ENCODE measurements at regions not wholly inside any gene's neighbourhood (a gene's known extent, or its start where the extent isn't known, plus 50 kb on each side); places are given as distances from the start of the nearest gene placed in this dataset.

DNA sequence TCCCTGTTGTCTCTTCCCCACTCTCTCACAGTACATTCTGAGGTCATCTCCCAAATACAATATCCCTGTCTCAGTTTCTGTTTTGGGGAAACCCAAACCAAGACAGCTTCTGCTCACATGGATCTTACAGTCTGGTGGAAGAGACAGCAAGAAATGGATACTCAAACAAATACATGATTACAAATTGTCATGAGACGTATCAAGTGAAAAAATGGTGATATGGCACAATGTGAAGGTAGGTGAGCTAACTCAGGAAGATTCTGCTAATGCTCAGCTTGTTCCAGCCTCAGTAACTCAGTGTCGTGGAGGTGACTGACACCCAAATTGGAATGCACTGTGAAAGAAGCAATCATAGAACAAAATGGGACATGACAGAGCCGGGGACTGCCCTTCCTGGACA lies 68.3 kb downstream of the CHST1 start:
- DNase-seq, result no peak

GRCh38 chr11:45596571-45596970 lies 68.9 kb downstream of the CHST1 start:
- DNase-seq, result no peak

DNA sequence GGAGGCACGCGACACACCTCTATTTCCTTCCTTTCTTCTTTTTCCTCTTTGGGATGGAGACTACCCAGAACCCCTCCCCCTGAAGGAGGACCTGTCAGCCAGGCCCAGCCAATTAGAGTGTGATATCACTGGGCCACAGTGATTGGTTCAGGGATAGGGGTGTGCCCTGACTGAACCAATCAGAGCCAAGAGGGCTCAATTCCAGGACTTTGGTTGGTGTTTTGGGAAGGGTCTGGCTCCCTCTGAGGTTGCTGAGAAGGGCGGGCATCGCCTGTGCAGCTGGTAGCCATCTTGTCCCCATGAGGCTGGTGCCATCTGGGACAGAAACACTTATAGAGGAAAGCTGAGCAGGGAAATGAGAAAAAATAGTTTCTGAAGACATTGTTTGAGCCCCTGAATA lies 71.4 kb downstream of the CHST1 start:
- DNase-seq, result no peak

DNA sequence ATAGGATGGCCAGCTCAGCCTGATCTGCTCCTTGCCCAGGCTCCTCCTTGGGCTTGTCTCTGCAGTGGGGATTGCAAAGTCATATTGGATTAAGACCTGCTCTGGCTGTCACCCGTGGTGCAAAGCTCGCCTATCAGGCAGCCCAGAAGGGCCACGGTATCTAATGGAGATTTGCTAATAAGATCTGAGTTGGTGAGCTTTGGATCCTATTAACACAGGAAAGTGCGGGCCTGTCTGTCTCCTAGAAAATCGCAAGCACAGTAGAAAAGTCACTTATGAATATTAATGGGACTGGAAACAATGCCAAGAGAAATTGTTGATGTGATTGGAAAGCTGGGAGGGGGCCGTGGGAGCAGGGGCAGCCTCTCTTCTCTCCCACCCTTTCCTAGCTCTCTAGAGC lies 72.8 kb downstream of the CHST1 start:
- no peak for DNase-seq

GRCh38 chr11:45590743-45591142 lies 74.7 kb downstream of the CHST1 start:
- no peak for DNase-seq

DNA sequence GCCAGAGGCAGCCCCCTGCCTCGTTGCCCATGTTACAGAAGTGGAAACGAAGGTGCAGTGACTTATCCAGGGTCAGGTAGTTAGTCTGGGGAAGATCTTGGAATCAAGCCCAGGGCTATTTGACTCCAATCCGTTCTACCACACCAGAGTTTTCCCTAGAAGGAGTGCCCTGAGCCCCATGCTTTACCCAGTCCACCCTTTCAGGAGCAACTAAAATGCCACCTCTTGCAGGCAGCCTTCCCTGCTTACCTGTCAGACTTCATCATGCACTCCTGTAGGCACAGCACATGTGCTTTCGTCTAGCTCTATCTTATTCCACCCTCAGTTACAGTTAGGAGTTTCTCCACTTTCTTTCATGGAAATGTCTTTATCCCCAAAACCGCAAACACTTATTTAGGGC lies 80.2 kb downstream of the CHST1 start:
- no peak for DNase-seq

GRCh38 chr11:45583981-45584566 lies 81.3 kb downstream of the CHST1 start:
- DNase-seq, result no peak

DNA sequence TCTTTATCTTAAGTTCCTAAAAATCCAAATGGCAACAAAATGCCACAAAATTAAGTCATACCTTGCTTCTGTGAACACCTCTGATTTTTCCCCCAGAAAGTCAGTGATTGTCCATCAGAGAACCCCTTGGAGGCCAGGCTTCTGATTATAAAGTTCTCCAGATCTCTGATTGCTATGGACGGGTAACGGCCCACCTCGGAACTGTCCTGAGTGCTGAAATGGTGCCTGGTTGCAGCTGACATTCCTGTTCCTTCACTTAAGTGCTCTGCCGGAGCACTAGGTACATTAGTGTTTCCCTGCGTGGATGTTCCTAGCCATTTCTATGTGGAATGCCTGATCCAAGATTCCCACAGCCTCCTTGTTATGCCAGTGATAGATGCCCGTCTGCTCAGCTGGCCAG lies 85.0 kb downstream of the CHST1 start:
- no peak for DNase-seq

- DNase-seq, result no peak
Measured at GRCh38 chr11:45578316-45578715, 87.1 kb downstream of the CHST1 start.

DNA sequence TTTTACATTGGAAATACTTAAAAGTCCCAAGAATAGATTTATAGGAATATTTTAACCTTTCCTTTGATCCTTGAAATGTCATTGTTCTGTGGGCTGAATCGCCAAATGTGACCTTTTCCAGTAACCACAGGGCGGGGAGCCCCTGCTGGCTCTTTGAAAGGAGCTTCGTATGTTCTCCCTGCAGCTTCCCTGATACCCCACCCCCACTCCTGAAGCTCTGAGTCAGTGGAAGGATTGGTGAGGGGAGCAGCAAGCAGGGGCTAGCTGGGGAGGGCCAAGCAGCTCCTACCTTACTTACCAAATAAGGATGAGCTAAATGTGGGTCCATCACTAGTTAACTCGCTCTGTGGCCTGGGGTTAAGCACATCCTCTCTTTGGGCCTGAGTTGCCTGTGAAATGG lies 87.7 kb downstream of the CHST1 start:
- no peak for DNase-seq

DNA sequence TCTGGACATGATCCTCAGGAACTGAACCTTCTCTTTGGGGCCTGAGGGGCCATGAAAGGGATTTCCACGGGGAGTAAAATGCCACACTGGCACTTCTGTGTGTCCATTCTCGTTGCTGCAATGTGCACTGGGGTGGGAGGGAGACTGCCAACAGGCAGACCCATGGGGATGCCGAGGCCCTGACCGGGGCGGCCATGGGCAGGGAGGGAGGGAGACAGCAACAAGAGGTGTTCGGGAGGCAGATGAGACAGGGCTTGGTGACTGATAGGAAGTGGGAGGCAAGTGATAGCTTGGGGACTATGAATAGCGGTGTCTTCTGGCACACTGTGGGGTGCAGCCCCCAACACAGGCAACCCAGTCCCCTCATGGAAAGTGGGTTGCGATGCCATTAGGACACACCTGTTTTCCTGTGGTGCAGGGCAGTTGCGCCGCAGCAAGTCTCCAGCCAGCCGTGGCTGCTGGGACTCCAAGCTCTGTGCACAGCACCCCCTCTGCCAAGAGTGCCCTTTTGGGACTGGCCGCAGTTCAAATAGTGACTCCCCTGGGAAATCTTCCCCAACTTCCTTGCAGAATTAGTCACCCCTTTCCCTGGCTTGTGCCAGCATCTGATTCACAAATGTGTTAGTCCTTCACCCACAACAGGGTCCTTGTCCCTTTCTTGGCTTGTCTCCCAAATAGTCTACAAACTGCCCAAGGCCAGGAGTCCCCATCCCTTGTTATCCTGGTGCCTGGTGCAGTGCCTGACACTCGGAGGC lies 88.8 kb downstream of the CHST1 start:
- no peak for DNase-seq

DNA sequence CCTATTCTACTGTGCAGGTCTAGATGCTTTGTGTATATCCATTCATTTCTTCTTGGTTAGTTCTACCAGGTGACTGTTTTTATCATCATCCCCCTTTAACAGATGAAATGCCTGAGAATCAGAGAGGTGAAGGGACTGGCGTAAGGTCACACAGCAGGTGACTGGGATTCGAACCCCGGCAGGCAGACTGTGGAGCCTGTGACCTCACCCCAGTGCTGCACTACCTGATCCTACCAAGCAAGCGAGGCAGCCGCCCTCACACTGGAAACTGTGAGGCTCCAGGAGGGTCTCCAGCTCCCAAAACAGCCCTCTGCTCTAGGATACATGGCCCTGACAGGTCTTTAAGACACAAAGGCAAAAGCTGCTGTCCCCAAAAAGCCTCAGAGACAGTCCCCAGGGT lies 91.7 kb downstream of the CHST1 start:
- no peak for DNase-seq

- DNase-seq, result no peak
Measured at GRCh38 chr11:45572354-45573123, 92.9 kb downstream of the CHST1 start.

GRCh38 chr11:45569776-45570175 lies 95.6 kb downstream of the CHST1 start:
- DNase-seq, result no peak

GRCh38 chr11:45568049-45568448 lies 97.4 kb downstream of the CHST1 start:
- no peak for DNase-seq

DNA sequence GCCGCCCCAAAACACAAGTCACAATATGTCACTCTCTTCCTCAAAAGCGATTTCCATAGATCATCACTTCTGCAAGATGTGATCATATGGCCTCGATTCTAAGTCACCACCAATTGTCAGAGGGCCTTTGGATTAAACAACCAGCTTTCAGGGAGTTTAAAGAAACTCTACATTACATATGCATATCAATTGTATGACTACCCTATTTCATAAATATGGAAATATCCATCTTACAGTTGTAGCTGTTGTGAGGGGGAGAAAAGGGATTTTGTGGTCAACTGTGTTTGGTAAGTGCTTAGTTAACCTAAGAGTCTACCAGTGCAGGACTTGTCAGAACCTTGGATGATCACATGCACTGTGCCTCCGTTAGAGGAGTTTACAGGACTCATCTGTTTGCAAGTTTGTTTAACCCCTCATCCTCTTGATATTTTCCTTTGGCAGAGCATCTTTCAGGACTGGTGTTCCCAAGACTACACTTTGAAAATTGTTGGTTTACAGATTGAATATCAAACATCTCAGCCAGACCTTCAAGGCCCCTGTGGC lies 99.9 kb downstream of the CHST1 start:
- no peak for DNase-seq

GRCh38 chr11:45563810-45564209 lies 101.6 kb downstream of the CHST1 start:
- no peak for DNase-seq

- no peak for DNase-seq
Measured at GRCh38 chr11:45563171-45563570, 102.3 kb downstream of the CHST1 start.

DNA sequence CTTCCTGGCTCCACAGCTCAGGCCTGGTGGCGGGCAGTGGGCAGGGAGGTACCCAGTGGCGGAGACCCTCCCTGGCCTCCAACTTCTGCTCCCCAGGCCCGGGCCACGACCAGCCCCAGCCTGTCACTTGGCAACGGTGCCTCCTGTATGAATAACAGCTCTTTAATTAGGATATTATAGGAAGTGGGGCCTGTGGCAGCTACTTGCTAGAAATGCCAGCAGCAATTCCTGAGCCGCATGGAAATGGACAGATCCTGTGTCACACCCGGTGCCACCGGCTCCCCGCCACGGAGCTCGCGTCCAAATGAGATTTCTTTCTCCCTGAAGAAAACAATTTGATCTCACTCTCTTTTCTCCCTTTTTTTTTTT lies 104.5 kb downstream of the CHST1 start:
- DNase-seq, result no peak

- DNase-seq, result no peak
Measured at GRCh38 chr11:45560155-45560912, 105.1 kb downstream of the CHST1 start.

DNA sequence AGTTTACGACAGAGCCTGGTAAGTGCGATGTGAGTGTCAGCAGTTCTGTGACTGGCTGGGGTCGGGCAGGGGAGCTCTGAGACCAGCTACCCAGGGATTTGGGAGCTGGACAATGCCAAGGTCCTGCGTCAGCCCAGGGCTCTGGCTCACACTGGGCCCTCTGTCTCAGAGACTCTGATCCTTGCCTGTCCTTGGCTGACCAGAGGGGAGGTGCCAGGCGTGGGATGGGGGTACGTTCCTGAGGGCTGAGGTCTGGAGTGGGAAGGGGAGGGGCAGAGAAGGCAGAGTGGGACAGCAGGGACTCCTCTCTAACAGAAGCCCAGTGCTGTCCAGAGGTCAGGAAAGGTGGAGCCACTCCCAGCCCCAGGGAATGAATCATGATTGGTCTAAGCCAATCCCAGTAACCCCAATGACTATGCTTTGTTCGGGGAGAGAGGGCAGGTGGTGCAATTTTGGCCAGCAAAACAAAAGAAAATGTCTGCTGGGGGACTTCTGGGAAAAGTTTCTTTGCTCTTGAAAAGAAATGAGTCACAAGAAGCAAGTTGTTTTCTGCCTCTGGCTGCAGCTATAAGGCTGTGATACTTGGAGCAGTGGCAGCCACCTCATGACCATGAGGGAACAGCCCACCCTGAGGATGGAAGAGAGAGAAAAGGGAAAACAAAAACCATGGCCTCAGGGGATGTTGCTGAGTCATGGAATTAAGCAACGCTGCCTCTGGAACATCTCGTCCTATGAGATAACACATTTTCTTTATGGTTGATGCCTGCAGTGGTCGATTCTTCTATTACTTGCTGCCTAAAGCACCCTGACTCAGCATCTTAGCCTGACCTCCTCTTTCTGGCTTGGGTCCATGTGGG lies 108.3 kb downstream of the CHST1 start:
- DNase-seq, result no peak
